ENCODE measurements at regions not wholly inside any gene's neighbourhood (a gene's known extent, or its start where the extent isn't known, plus 50 kb on each side); places are given as distances from the start of the nearest gene placed in this dataset.

DNA sequence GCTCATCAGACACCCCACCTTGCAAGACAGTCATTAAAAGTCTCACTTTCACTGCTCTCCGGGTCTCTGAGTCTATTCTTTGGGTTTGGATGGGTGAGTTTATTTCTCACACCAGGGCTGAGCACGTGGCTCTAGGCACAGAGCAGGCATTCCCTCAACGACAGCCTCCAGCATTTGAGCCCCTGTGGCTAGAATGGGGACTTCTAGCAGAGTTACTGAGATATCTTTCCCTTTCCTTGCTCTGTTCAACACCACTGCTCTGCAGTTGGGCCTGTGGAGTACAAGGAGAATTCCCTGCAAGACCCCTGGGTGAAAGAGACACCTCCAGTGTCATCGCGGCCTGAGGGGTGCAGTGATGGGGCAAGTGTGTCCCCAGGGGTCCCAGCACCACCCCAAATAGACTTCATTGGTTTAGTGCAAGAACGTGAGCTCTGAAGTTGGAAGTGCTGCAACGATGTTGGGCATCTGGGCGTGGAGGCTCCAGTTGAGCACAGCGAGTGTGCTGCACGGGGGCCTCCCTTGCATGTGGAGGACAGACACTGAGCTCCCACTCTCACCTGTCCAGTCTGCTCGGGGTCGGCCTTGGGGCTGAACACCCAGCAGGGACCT lies 184.1 kb upstream of the HS6ST1 start:
- WGBS, 2 experiments: 92 to 94% methylated on average over 12 of the region's 12 CpGs
- no peak overlapping the region for H3K27ac ChIP-seq (ENCODE audit: insufficient read depth, low read depth, low read length, poor library complexity, severe bottlenecking)
- H3K9me3 ChIP-seq (ENCODE audit: control insufficient read depth, low read length): no peaks in the 10 kb centered on the region
- H3K27me3 ChIP-seq (ENCODE audit: control insufficient read depth, insufficient read depth, low read length, poor library complexity, severe bottlenecking): no peaks in the 10 kb centered on the region
- no peak overlapping the region for H3K4me3 ChIP-seq (ENCODE audit: insufficient read depth, low read depth, low read length)
- no peaks in the 10 kb centered on the region for H3K36me3 ChIP-seq (ENCODE audit: control insufficient read depth, insufficient read depth, low read length)
- H3K4me1 ChIP-seq (ENCODE audit: control insufficient read depth, insufficient read depth, low read length): no peaks in the 10 kb centered on the region

- 89 to 94% methylated on average over 19 of the region's 19 CpGs for WGBS, 2 experiments
- Histone ChIP-seq H3K36me3 (ENCODE audit: control insufficient read depth, insufficient read depth, low read length) (no peaks in the 10 kb centered on the region), H3K4me1 (ENCODE audit: control insufficient read depth, insufficient read depth, low read length) (no peaks in the 10 kb centered on the region), H3K27ac (ENCODE audit: insufficient read depth, low read depth, low read length, poor library complexity, severe bottlenecking) (no peak overlapping the region), H3K27me3 (ENCODE audit: control insufficient read depth, insufficient read depth, low read length, poor library complexity, severe bottlenecking) (no peaks in the 10 kb centered on the region), H3K9me3 (ENCODE audit: control insufficient read depth, low read length) (no peaks in the 10 kb centered on the region), H3K4me3 (ENCODE audit: insufficient read depth, low read depth, low read length) (no peak overlapping the region)
Measured at GRCh38 chr2:128503399-128504245, 185.0 kb upstream of the HS6ST1 start.

GRCh38 chr2:128504246-128505149 lies 185.8 kb upstream of the HS6ST1 start:
- 94 to 95% methylated on average over 11 of the region's 11 CpGs for WGBS, 2 experiments
- no peak overlapping the region for H3K4me3 ChIP-seq (ENCODE audit: insufficient read depth, low read depth, low read length)

DNA sequence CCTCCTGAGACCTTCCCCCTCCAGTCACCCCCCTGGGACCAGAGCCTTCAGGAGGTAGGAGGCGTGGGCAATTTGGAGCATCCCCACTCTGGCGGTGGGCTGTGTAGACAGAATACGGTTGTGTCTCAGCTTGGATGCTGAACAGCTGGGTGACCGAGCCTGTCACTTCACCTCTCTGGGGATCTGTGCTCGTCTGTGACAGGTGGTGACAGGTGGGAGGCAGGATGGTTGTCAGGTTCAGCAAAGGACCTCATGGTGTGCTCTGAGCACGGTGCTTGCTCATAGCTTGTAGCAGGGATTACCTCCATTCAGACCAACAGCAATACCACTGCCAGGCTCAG lies 186.5 kb upstream of the HS6ST1 start:
- H3K36me3 ChIP-seq (ENCODE audit: control insufficient read depth, insufficient read depth, low read length): no peaks in the 10 kb centered on the region
- H3K9me3 ChIP-seq (ENCODE audit: control insufficient read depth, low read length): no peaks in the 10 kb centered on the region
- no peak overlapping the region for H3K27ac ChIP-seq (ENCODE audit: insufficient read depth, low read depth, low read length, poor library complexity, severe bottlenecking)
- WGBS, 2 experiments: 86 to 92% methylated on average over 6 of the region's 6 CpGs
- no peak overlapping the region for H3K4me3 ChIP-seq (ENCODE audit: insufficient read depth, low read depth, low read length)
- no peaks in the 10 kb centered on the region for H3K4me1 ChIP-seq (ENCODE audit: control insufficient read depth, insufficient read depth, low read length)
- H3K27me3 ChIP-seq (ENCODE audit: control insufficient read depth, insufficient read depth, low read length, poor library complexity, severe bottlenecking): no peaks in the 10 kb centered on the region

More at GRCh38 chr2:128504246-128505149, 185.8 kb upstream of the HS6ST1 start:
- Histone ChIP-seq H3K36me3 (ENCODE audit: control insufficient read depth, insufficient read depth, low read length) (no peaks in the 10 kb centered on the region), H3K27ac (ENCODE audit: insufficient read depth, low read depth, low read length, poor library complexity, severe bottlenecking) (no peak overlapping the region), H3K4me1 (ENCODE audit: control insufficient read depth, insufficient read depth, low read length) (no peaks in the 10 kb centered on the region), H3K27me3 (ENCODE audit: control insufficient read depth, insufficient read depth, low read length, poor library complexity, severe bottlenecking) (no peaks in the 10 kb centered on the region), H3K9me3 (ENCODE audit: control insufficient read depth, low read length) (no peaks in the 10 kb centered on the region)

DNA sequence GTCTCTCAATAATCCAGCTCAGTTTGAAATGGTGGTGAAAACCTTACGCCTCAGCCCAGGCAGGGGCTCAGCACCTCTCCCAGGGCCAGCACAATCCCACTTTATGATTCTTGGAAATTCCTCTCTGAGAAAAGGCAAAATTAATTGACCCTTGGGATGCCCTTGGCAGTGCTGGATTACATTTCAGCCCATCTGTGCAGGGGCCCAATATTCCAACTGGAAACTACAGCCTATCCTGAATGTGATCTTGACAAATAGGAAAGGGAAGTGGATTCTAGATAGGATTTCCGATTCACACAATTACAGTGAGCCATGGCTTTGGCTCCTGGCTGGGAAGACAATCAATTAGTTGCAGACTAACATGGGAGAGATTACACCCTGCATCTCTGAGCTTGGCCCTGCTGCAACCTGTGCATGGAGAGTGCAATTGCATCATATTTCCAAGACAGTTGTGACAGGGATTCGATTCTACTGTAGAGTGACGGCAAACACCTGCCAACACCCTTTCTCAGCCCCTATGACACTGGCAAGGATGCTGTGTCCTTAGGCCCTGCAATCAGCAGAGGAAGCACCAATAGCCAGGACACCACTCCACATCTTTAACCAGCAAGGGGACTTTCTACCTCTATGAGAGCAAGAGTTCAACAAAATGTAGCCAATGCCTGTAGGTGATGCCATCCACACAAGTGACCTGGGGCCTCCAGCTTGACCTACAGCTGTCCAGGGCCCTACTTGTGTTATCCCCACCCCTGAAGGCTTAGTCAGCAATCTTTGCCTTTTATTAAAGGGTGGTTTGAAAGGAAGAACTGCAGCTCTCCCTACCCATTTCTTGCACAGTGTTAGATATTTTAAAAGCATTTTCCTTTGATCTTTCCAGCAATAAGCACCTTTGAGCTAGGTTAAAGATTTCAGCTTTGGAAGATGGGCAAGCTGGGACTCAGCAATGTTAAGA lies 187.2 kb upstream of the HS6ST1 start:
- no peaks in the 10 kb centered on the region for H3K27me3 ChIP-seq (ENCODE audit: control insufficient read depth, insufficient read depth, low read length, poor library complexity, severe bottlenecking)
- no peak overlapping the region for H3K27ac ChIP-seq (ENCODE audit: insufficient read depth, low read depth, low read length, poor library complexity, severe bottlenecking)
- no peaks in the 10 kb centered on the region for H3K4me1 ChIP-seq (ENCODE audit: control insufficient read depth, insufficient read depth, low read length)
- no peak overlapping the region for H3K4me3 ChIP-seq (ENCODE audit: insufficient read depth, low read depth, low read length)
- WGBS, 2 experiments: 95 to 97% methylated on average over 4 of the region's 4 CpGs
- no peaks in the 10 kb centered on the region for H3K9me3 ChIP-seq (ENCODE audit: control insufficient read depth, low read length)
- H3K36me3 ChIP-seq (ENCODE audit: control insufficient read depth, insufficient read depth, low read length): no peaks in the 10 kb centered on the region

DNA sequence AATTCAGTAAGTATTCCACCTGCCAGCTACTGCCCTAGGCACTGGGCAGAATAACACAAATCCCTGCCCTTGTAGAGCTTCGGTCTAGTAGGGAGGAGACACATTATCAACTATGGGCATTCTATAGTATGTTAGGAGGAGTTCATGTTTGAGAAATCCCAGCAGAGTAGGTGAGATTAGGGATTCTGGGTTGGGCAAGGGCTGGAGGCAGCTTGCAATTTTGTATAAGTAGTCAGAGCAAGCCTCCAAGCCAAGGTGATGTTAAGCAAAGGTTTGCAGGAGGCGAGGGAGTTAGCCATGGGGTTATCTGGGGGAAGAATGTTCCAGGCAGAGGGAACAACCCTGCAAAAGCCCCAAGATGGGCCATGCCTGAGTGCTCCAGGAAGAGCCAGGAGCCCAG lies 187.9 kb upstream of the HS6ST1 start:
- Histone ChIP-seq H3K36me3 (ENCODE audit: control insufficient read depth, insufficient read depth, low read length) (no peaks in the 10 kb centered on the region), H3K4me3 (ENCODE audit: insufficient read depth, low read depth, low read length) (no peak overlapping the region), H3K9me3 (ENCODE audit: control insufficient read depth, low read length) (no peaks in the 10 kb centered on the region), H3K27ac (ENCODE audit: insufficient read depth, low read depth, low read length, poor library complexity, severe bottlenecking) (no peak overlapping the region), H3K27me3 (ENCODE audit: control insufficient read depth, insufficient read depth, low read length, poor library complexity, severe bottlenecking) (no peaks in the 10 kb centered on the region), H3K4me1 (ENCODE audit: control insufficient read depth, insufficient read depth, low read length) (no peaks in the 10 kb centered on the region)
- 95 to 96% methylated on average over 2 of the region's 2 CpGs for WGBS, 2 experiments

DNA sequence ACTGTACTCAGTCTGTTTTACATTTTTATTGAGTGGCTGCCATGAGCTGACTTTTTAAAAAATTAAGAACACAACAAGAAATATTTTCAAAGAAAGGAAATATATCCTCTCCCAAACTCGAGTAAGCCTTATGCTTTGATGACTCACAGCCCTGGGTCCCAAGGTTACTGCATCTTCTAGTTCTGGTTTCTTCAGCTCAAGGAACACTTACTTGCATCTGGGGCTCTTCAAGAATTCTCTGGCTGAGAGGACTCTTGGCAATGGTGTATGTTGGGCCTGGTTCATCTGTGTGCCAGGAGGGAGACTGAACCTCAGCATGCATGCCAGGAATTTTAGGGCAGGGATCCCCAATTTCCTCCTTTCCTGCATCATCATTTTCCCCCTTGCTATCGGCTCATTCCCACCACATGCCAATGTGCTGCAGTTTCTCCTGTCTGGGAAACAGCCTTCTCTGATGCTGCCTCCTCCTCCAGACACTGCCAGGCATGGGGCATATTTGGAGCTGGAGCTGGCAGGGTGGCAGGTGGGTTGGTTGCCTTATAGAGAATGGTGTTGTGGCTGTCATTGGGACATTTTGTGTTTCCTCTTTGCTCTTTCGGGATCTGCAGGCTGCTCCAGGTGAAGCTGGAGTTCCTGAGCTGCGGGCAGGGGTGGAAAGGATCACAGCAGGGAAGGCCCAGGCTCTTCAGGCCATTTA lies 192.2 kb upstream of the HS6ST1 start:
- 85 to 91% methylated on average over 4 of the region's 4 CpGs for WGBS, 2 experiments

GRCh38 chr2:128511731-128512378 lies 193.2 kb upstream of the HS6ST1 start:
- H3K27ac ChIP-seq (ENCODE audit: insufficient read depth, low read depth, low read length, poor library complexity, severe bottlenecking): no peak overlapping the region
- no peaks in the 10 kb centered on the region for H3K27me3 ChIP-seq (ENCODE audit: control insufficient read depth, insufficient read depth, low read length, poor library complexity, severe bottlenecking)
- H3K36me3 ChIP-seq (ENCODE audit: control insufficient read depth, insufficient read depth, low read length): no peaks in the 10 kb centered on the region
- 90 to 92% methylated on average over 12 of the region's 12 CpGs for WGBS, 2 experiments
- H3K4me1 ChIP-seq (ENCODE audit: control insufficient read depth, insufficient read depth, low read length): no peaks in the 10 kb centered on the region
- no peaks in the 10 kb centered on the region for H3K9me3 ChIP-seq (ENCODE audit: control insufficient read depth, low read length)
- H3K4me3 ChIP-seq (ENCODE audit: insufficient read depth, low read depth, low read length): no peak overlapping the region

More for the DNA sequence above, 192.2 kb upstream of the HS6ST1 start:
- Histone ChIP-seq H3K27me3 (ENCODE audit: control insufficient read depth, insufficient read depth, low read length, poor library complexity, severe bottlenecking) (no peaks in the 10 kb centered on the region), H3K9me3 (ENCODE audit: control insufficient read depth, low read length) (no peaks in the 10 kb centered on the region), H3K36me3 (ENCODE audit: control insufficient read depth, insufficient read depth, low read length) (no peaks in the 10 kb centered on the region), H3K27ac (ENCODE audit: insufficient read depth, low read depth, low read length, poor library complexity, severe bottlenecking) (no peak overlapping the region), H3K4me3 (ENCODE audit: insufficient read depth, low read depth, low read length) (no peak overlapping the region), H3K4me1 (ENCODE audit: control insufficient read depth, insufficient read depth, low read length) (no peaks in the 10 kb centered on the region)
